NCI-H345 (cell line): ENCODE measurements at regions not wholly inside any gene's neighbourhood (a gene's known extent, or its start where the extent isn't known, plus 50 kb on each side); places are given as distances from the start of the nearest gene placed in this dataset.

ENCODE experiments used
- DNase-seq: peaks from one replicate; lab custom pipeline; 2025; lab: John Stamatoyannopoulos, UW

GRCh38 chr2:190783513-190784263 lies 96.9 kb upstream of the GLS start:
- DNase-seq = no peak

DNA sequence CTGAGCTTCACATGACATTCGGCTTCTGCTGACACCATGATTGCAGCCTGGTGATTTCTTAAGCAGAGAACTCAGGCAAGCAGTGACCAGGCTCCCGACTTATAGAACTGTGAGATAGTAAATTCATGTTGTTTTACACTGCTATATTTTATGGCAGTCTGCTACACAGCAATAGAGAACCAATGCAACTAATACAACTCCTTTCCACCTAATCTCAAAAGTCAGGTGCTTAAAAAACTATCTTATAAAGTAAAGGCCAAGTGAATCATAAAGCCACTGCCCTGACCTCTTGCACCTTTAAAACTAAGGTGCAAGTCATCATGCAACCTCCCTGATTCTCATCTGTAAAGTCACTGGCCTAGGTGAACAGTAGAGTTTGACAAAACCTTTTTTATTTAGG lies 95.3 kb upstream of the GLS start:
- no peak for DNase-seq

DNA sequence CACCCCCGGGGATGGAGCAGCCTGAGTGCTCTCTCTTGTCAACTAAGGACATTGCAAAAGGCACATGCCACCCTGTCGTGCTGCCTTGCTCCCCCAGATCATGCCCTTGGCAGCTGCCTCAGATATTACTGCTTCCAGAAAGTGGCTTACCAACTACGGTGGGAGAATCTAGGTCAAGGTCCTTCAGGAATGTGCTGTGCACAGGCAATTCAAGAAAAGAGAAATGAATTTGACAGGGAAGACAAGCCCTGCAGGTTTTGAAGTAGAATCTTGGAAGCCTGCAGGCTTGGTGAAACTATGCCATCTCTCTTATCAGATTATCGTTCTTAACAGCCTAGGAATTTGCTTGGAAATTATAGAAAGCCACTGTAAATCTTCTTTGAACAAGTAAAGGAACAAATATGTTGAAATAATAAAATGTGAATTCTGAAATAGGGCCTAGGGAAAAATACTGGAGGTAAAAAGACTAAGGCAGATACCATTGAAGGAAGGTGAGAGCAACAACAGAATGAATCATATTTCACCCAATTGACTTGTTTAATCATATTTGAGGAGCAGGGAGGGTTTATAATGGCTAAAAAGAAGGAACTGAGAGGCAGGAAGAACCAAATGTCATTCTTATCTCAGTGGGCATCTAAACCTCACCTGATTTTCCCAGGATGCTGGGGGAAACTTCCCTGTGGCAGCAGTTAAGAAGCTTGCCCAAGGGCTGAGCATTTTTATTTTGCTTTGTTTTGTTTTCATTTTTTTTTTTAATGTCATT lies 94.0 kb upstream of the GLS start:
- DNase-seq = no peak

GRCh38 chr2:190787743-190788235 lies 92.8 kb upstream of the GLS start:
- no peak for DNase-seq

DNA sequence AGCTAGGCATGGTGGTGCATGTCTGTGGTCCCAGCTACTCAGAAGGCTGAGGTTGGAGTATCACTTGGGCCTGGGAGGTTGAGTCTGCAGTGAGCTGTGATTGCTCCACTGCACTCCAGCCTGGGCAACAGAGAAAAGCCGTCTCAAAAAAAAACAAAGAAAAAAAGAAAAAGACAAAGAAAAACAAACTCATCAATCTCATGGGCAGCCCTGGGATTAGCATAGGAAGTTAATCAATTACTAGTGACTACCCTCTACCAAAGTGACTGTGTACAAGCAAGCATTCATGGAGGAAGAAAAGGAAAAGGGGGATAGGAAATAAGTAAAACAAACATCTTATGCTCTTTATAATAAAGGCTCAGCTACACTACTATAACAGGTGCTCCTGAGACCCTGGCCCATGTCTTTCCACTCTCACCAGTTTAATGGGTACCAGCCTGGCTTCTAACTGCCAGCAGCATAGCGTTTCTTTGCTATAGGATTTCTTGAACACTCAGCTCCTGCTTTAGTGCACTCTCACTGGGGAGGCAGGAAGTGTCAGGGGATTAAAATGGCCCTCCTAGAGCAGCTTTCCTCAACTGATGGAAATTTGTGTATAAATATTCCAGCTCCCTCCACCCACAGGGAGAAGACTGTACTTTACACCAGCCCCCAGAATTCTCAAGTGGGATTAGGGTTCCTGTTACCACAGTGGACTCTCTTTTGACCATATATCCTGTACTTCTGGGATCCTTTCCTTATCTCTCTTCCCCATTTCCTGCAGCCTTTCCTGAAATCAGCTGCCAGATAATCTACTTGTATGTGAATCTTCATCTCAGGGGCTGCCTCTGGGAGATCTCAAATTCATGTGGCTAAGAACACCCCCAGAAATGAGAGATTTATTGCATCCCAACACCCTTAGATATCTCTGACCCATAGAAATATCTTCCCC lies 91.3 kb upstream of the GLS start:
- DNase-seq = no peak

GRCh38 chr2:190791347-190791975 lies 89.2 kb upstream of the GLS start:
- no peak for DNase-seq

DNA sequence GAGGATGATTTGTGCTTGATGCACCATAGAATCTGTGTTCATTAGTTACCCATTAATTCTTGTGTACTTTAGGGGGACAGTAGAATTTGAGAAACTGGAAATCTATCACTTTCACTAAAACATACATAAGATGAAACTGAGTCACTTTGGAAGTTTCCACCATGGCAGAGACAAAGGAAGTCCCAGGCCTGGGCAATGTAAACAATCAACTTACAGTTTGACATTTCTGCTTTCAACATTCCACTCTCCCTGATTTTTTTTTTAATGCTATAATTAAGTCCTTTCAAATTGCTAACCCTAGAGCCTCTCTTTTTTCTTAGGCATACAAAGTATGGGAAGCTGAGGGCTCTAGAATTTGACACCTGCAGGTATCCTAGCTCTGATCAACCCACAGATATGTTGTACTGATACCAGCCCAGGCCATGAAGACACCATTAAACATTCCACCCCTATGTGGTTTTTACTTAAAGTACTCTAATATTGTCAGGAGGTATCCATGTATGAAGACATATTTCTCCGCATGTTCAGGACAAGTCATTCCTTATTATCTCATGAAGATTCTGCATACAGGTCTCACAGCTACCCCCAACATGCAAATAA lies 88.5 kb upstream of the GLS start:
- no peak for DNase-seq

DNA sequence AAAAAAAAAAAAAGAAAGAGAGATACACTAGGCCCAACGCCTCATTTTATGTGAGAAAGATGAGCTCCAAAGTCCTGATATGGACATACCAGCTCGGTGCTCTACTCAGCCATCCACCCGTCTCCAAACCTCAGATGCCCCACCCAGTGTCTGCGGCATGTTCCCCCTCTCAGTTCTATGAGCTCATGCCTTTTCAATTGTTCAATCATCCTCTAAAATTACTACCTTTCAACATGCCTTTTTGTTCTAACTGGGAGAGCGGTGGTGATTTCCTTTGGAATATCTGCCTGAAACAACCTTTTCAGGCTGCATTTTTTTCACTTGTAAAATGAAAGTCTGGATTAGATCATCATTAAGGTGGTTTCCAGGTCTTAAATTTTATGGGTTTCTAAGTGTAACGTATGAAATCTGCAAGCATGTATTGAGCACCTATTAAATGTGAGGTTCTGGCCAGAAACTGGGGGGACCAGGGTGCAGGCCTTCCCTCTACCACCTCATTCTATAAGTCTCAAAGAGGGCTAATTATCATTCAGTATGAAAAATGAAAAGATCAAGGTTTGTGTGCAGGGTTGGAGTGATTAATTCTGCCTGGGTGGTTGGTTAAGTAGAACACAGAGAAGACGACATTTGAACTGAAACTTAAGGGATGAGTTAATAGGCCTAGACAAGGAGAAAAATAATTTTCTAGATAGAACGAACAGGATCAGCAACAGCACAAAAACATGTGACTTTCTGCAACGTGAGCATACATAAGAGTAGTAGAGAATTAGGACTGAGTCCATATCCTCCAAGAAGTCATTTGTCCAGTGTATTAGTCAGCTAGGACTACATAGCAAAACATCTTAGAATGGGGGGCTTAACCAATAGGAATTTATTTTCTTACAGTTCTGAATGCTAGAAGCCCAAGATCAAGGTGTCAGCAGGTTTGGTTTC lies 87.4 kb upstream of the GLS start:
- DNase-seq = no peak

GRCh38 chr2:190794377-190794776 lies 86.2 kb upstream of the GLS start:
- no peak for DNase-seq

DNA sequence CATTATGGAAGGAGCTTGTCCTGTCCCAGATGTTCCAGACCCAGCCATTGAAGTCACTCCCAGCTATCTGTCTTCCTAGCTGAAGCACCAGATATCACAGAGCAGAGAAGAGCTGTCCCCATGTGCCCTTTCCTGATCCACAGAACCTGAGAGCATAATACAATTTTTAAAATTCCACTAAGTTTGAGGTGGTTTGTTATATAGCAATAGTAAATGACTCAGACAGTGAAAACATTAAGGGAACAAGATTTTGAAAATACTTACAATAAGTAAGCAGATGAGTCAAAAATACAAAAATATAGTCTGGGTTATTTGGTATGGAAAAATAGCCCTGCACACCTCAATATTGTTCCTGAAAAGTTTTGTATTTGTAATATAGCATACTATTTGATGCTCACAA lies 85.8 kb upstream of the GLS start:
- DNase-seq = no peak

DNA sequence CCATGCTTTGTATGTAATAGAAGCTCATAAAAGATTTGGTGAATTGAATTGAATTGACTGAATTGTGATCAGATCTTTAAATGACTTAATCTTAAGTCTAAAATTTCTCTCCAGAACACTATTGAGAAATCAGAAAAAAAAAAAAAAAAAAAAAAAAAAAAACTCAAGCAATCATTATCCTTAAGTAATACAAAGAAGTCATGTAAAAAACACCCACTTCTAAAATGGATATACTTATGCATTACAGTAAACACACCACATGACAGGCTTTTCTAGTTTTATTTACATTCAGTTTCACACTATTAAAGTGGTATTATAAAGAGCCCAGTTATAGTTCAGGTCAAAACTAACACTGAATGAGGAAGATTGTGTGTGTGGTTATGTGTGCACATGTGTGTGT lies 84.9 kb upstream of the GLS start:
- DNase-seq = no peak

- no peak for DNase-seq
Observed at GRCh38 chr2:190799999-190800398, 80.6 kb upstream of the GLS start.

GRCh38 chr2:190800528-190800927 lies 80.1 kb upstream of the GLS start:
- no peak for DNase-seq

DNA sequence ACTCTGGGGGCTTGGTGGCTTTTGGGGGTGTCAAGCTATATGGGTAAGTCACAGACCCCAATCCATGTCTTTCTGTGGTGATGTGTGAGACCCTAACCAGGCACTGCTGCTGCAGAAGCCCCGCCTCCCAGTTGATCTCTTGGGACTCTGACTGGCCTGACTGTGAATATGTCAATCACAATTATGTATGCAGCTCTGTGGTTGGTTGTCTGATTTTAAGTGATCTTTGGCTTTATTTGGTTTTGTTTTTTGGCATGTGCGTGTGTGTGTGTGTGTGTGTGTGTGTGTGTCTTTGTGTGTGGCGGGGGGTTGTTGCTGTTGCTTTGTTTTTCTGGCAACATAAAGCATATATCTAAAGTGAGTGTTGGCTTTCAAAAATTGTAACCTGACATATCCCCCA lies 78.5 kb upstream of the GLS start:
- DNase-seq = no peak

DNA sequence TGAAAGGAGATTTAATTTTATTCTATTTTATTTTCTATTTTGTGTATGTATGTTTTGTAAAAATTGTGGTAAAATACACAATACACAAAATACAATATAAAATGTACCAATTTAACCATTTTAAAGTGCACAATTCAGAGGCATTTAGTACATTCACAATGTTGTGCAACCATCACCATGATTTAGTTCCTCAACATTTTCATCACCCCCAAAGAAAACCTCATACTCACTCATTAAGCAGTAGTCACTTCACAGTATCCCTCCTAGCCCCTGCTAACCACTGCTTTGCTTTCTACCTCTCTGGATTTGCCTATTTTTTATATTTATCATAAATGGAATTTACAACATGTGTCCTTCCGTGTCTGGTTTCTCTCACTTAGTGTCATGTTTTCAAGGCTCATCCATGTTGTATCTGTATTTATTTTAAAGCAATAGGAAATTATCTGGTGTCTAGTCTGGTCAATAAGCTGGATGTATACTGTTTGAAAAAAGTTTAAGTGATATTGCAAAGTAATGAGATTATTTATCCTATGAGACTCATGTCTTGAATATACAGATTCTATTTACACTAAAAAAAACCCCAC lies 77.9 kb upstream of the GLS start:
- no peak for DNase-seq

DNA sequence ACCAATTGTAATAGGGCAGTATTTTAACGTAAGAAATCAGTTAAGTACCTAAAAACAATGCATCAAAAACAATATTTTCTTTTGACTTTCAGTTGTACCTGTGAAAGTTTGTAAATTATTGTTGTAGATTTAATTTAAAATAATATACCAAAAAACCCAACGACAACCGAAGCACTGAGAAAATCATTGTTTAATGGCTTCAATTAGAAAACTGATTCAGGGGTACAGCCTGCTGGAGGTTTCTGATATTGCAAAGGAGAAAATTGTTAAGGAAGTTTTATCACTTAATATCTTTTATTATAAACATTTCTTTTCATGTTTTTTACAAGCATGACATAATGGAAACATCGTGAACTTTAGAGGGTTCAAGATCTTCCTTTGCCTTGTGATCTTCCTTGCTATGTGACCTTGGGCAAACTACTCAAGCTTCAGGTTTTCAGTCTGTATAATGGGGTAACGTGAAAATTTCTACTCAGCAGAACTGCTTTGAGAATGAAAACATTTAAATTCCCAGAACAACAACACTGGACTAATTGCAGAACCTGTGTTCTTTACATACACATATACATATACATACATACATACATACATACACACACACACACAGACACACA lies 76.3 kb upstream of the GLS start:
- no peak for DNase-seq

GRCh38 chr2:190805126-190805525 lies 75.5 kb upstream of the GLS start:
- no peak for DNase-seq

DNA sequence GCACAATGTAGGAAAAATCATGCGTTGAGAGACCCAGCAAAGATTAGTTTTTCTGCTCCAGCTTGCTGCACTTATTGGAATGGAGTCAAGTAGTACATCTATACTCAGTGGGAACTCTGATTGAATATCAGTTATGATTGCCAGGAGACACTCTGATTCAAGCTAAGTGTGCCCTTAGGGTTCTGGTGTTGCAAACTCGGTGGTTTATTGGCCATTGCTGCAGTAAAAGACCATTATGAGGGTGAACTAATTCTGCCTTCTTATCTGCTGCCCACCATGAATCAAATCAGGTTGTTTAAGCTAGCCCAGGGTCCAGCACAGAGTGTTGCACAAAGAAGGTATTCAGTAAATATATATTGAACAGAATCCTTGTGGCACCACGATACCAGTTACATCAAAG lies 74.8 kb upstream of the GLS start:
- DNase-seq = no peak

DNA sequence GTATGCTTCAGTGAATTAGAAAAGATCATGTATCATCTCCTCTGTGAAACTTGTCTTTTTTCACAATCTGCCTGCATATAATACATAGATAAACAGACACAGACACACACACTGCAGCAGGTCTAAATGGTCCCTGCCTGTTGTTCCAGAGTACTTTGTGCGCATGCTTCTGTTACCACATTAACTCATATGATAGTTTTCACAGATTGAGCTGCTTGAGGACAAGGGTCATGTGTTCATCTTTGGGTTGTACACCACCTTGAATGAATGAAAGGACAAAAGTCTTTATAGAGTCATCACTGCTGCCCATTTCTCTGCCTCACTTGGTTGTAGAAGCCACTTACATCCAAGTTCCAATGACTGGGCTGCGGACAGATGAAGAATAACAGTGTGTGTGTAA lies 72.7 kb upstream of the GLS start:
- no peak for DNase-seq
